Muscle layer of colon (tissue), 2 donors: ENCODE measurements at regions not wholly inside any gene's neighbourhood (a gene's known extent, or its start where the extent isn't known, plus 50 kb on each side); places are given as distances from the start of the nearest gene placed in this dataset.
"Not testable (repeated sequence)": the region's sequence is repeated elsewhere in the genome, so short reads cannot be mapped to it uniquely, and the experiment has no call there.

Experiments
- H3K27ac ChIP-seq: one replicate; pipeline ENCODE4 v1.7.0; 2013; ENCODE audit warnings: low read depth, mild to moderate bottlenecking, low read length, moderate library complexity
- H3K27me3 ChIP-seq, 2 donors: one replicate each; pipeline ENCODE4 v1.7.0; 2013; ENCODE audit warnings: low read length in 2 of 2, mild to moderate bottlenecking in 2 of 2; ENCODE audit not compliant: insufficient read depth in 2 of 2, control insufficient read depth in 1 of 2
- H3K36me3 ChIP-seq: one replicate; pipeline ENCODE4 v1.7.0; 2013; ENCODE audit warnings: mild to moderate bottlenecking, low read length; ENCODE audit not compliant: insufficient read depth
- H3K4me1 ChIP-seq: one replicate; pipeline ENCODE4 v1.7.0; 2013; ENCODE audit warnings: mild to moderate bottlenecking, low read length; ENCODE audit not compliant: insufficient read depth
- H3K4me3 ChIP-seq, 2 donors: one replicate each; pipeline ENCODE4 v1.7.0; 2013; ENCODE audit warnings: low read length in 2 of 2, low read depth in 1 of 2, mild to moderate bottlenecking in 1 of 2, moderate library complexity in 1 of 2
- H3K9ac ChIP-seq: one replicate; pipeline ENCODE4 v1.7.0; 2013; ENCODE audit warnings: low read length
- H3K9me3 ChIP-seq: one replicate; pipeline ENCODE4 v1.7.0; 2013; ENCODE audit warnings: mild to moderate bottlenecking, low read length
- donor health status: abdominal sarcoma.
- donor health status: Adenocarcinoma of cecum.

DNA sequence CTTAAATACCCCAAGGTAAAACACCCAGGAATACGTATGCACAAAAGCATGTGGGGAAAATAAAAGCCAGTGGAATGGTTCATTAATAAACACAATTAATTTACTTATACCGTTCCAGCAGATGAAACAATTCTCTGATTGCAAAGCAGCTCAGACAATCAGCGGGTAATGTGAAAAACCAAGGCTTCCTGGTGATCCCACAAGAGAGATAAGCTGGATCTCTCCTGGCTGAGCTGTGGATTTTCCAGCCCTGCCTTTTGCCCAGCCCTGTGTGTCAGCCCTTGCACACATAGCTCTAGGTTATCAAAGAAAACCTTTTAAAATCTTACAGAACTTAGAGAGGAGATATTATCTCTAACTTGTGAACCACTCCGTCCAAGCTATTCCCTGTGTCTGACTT is 1010.7 kb upstream of the AUTS2 start:
- Histone ChIP-seq H3K27ac (no peak overlapping the region), H3K9ac (no peak overlapping the region), H3K9me3 (no peaks in the 10 kb centered on the region), H3K4me3 (no peak overlapping the region), H3K27me3 (no peaks in the 10 kb centered on the region), H3K36me3 (no peaks in the 10 kb centered on the region), H3K4me1 (no peaks in the 10 kb centered on the region)

DNA sequence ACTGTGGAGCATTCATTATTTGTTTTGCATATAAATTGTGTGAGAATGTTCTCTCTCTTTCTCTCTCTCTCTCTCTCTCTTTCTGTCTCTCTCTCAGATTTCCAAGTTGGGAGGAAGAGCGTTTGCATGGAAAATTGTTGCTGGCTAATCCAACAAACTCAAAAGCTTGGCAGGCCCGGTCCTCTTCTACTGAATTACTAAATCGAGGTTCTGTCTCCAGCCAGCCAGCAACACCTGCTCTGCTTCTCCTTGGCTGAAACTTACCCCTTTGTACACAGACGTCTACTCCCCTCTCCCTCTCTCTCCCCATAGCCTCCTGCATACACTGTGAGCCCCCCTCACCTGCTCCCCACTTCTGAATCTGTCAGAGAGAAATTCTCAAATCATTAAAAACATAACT is 996.4 kb upstream of the AUTS2 start:
- Histone ChIP-seq H3K9ac (no peak overlapping the region), H3K36me3 (no peaks in the 10 kb centered on the region), H3K4me1 (peaks cover 4% of the 10 kb centered on the region), H3K9me3 (no peaks in the 10 kb centered on the region), H3K27me3 (no peaks in the 10 kb centered on the region), H3K4me3 (no peak overlapping the region), H3K27ac (no peak overlapping the region)

DNA sequence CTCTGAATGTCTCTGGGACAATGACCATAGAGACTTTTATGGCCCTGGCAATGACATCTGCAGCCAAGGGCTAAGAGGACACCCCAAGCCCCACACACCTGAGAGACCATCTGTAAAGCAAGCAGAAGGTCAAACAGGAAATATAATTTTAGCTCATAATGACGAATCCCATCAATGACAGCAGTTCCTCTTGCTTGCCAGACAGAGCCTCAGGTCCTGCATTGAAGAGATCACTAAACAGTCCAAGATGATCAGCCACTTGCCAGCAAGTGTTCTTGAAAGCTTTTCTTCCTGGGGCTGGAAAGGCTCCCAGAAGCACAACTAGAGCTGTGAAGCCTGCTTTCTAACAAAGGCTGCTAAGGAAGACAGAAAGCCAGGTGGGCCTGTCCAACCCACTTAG is 993.7 kb upstream of the AUTS2 start:
- peaks cover 4% of the 10 kb centered on the region for H3K4me1 ChIP-seq
- H3K36me3 ChIP-seq: no peaks in the 10 kb centered on the region
- H3K9me3 ChIP-seq: no peaks in the 10 kb centered on the region
- no peaks in the 10 kb centered on the region for H3K27me3 ChIP-seq
- H3K9ac ChIP-seq: no peak overlapping the region
- no peak overlapping the region for H3K4me3 ChIP-seq
- no peak overlapping the region for H3K27ac ChIP-seq

DNA sequence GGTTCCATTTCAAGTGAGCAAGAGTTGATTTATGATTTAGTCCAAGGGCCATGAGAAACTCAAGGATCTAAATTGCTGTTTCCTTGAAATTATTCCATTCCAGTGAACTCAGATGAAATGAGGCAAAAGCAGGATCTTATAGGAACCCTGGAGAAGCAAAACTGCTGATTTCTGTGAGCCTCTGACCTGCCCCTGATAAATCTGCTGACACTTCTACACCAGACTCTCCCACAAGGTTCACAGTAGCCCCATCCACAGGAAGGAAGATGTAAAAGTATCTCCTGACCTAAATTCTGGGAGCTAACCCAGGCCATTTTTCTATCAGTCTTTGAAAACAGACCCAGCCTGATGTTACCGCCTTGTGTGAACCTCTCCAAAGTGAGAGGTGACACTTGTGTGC is 987.6 kb upstream of the AUTS2 start:
- no peaks in the 10 kb centered on the region for H3K27me3 ChIP-seq
- H3K4me1 ChIP-seq: no peaks in the 10 kb centered on the region
- no peak overlapping the region for H3K27ac ChIP-seq
- H3K9me3 ChIP-seq: no peaks in the 10 kb centered on the region
- no peak overlapping the region for H3K9ac ChIP-seq
- H3K4me3 ChIP-seq: no peak overlapping the region
- no peaks in the 10 kb centered on the region for H3K36me3 ChIP-seq

DNA sequence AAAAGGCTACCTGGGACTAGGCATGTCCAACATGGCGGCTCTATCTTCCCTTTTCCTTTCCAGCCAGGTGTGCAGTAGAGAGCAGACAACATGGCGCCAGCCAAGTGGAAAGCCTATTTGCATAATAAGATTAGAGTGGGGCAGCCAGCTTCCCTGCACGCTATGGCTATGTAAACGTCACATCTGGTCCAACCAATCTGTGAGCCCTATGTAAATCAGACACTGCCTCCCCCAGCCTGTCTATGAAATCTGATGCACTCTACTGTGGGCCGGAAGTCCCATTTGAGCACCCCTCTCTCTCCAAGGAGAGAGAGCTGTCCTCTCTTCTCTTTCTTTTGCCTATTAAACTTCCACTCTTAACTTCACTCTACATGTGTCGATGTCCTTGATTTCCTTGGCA is 984.9 kb upstream of the AUTS2 start:
- Histone ChIP-seq H3K27ac (no peak overlapping the region), H3K4me1 (no peaks in the 10 kb centered on the region), H3K4me3 (no peak overlapping the region), H3K9me3 (peaks cover 11% of the 10 kb centered on the region), H3K36me3 (no peaks in the 10 kb centered on the region), H3K27me3 (no peaks in the 10 kb centered on the region), H3K9ac (no peak overlapping the region)

DNA sequence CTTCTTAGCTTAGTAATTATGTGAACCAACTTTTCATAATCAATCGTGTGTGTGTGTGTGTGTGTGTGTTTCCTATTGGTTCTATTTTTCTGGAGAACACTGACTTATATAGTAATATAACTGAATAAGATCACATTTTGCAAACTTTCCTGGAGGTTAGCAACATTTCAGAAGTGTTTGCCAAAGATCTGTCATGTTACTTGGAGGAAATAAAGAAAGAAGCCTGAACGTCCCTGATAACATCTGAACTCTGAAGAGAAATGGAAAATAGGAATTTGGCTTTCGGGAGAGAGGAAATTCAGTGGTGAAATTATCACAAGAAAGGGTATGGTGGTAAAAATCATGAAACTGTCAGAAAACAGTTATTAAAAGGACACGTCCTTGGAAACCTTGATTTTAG is 984.4 kb upstream of the AUTS2 start:
- H3K27me3 ChIP-seq: no peaks in the 10 kb centered on the region
- H3K9me3 ChIP-seq: peaks cover 11% of the 10 kb centered on the region
- no peaks in the 10 kb centered on the region for H3K4me1 ChIP-seq
- H3K36me3 ChIP-seq: no peaks in the 10 kb centered on the region
- no peak overlapping the region for H3K9ac ChIP-seq
- no peak overlapping the region for H3K4me3 ChIP-seq
- H3K27ac ChIP-seq: no peak overlapping the region

DNA sequence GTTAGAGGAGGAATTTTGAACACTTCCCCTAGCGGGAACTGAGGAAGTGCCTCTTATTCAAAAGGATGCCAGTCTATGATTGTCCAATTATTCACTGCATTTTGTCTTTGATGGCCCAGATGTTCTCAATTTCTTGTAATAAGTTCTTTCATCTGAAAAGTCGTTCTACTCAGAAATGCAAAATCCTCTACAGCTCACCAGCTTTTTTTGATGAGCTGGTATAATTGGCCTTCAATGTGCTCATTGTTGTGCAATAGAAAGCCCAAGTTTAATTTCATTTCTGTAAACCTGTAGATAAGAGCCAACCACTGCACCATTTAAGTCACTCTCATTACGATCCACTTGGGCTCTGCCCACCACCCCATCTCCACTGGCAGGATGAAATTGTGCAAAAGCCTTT is 978.7 kb upstream of the AUTS2 start:
- no peaks in the 10 kb centered on the region for H3K36me3 ChIP-seq
- H3K4me3 ChIP-seq: no peak overlapping the region
- H3K9me3 ChIP-seq: peaks cover 11% of the 10 kb centered on the region
- no peaks in the 10 kb centered on the region for H3K27me3 ChIP-seq
- no peak overlapping the region for H3K27ac ChIP-seq
- H3K4me1 ChIP-seq: no peaks in the 10 kb centered on the region
- no peak overlapping the region for H3K9ac ChIP-seq

DNA sequence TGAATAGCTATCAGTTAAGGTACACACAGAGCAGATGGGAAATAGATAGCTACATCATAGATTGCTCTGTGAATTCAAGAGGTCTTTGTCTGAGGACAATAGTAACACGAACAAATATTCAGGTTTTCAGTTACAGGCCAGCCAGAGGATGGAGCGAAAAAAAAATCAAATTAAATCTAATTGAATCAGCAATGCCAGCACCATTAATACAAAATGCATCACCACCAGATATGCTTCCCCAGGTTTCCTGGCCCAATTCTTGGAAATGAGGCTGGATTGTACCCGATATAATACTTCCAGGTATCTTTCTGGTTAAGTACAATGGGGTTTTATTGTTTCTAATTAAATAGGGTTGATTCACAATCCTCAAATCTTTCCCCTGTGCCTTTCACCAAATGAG is 975.8 kb upstream of the AUTS2 start:
- no peak overlapping the region for H3K27ac ChIP-seq
- H3K4me3 ChIP-seq: no peak overlapping the region
- H3K9ac ChIP-seq: no peak overlapping the region
- no peaks in the 10 kb centered on the region for H3K36me3 ChIP-seq
- H3K9me3 ChIP-seq: no peaks in the 10 kb centered on the region
- no peaks in the 10 kb centered on the region for H3K4me1 ChIP-seq
- no peaks in the 10 kb centered on the region for H3K27me3 ChIP-seq

DNA sequence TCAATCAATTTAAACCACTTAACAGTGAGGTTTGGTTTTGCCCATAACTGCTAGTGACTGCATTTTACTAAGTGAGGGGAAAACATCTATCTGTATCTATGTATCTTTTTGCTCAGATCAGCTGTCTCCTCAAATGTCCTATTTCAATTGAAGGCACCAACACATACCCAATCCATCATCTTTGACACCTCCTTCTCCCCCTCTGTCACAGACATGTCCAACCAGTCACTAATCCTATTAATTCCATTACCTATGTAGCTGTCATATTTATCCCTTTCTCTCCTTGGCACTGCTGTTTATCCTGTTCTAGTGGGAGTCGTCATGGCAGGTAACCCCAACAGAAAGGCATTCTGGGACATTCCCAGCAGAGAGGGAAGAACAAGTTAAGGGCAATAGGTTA is 975.2 kb upstream of the AUTS2 start:
- H3K27ac ChIP-seq: no peak overlapping the region
- H3K9ac ChIP-seq: no peak overlapping the region
- no peaks in the 10 kb centered on the region for H3K4me1 ChIP-seq
- H3K36me3 ChIP-seq: no peaks in the 10 kb centered on the region
- no peaks in the 10 kb centered on the region for H3K27me3 ChIP-seq
- H3K4me3 ChIP-seq: no peak overlapping the region
- no peaks in the 10 kb centered on the region for H3K9me3 ChIP-seq

DNA sequence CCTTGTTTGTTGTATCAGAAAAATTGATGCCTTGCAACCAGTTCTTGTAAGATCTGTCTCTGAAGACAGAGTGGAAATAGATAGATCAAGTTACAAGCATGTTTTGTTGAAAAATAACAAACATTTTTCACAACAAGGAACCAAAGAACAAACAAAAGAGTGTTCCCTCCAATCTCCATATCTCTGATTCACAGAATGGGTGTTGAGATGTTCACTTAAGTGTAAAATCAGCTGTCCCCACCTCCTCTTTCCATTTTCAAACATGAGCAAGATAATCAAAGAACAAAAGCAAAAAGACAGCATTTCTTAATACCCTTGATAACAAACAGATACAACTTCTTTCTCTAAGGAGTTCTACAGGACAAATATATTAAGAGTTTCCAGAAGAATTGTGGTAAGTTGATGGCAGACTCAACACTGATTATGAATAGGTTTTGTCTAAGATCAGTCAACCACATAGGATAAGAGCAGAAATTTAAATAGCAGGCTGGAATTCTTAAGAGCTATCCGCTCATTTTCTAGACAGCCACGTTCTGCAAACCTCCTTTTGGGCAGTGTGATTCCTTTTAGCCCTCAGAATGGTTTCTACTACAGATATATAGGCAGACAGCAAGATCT is 970.9 kb upstream of the AUTS2 start:
- Histone ChIP-seq H3K27ac (no peak overlapping the region), H3K36me3 (no peaks in the 10 kb centered on the region), H3K4me1 (no peaks in the 10 kb centered on the region), H3K9ac (no peak overlapping the region), H3K27me3 (no peaks in the 10 kb centered on the region), H3K9me3 (no peaks in the 10 kb centered on the region), H3K4me3 (no peak overlapping the region)

DNA sequence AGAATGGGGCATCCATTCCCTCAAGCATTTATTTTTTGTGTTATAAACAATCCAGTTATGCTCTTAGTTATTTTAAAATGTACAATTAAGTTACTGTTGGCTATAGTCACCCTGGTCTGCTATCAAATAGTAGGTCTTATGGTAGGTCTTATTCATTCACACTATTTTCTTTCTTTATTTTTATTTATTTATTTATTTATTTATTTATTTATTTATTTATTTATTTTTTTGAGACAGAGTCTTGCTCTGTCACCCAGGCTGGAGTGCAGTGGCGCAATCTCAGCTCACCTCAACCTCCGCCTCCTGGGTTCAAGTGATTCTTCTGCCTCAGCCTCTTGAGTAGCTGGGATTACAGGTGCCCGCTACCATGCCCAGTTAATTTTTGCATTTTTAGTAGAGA is 967.4 kb upstream of the AUTS2 start:
- H3K27me3 ChIP-seq, H3K9me3 ChIP-seq, H3K4me1 ChIP-seq, H3K36me3 ChIP-seq, H3K9ac ChIP-seq, H3K4me3 ChIP-seq, H3K27ac ChIP-seq: not testable (repeated sequence)

DNA sequence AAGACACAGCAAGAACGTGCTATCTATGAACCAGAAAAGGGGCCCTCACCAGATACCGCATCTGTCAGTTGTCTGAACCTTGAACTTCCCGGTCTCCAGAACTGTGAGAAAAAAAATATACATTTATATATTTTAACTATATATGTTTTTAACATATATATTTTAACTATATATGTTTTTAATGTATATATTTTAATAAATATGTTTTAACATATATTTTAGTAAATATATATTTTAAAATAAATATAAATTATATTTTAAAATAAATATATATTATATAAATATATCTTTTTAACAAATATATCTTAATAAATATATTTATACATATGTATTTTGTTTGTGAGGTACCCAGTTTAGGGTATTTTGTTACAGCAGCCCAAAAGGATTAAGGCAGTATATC is 958.2 kb upstream of the AUTS2 start:
- no peaks in the 10 kb centered on the region for H3K36me3 ChIP-seq
- peaks cover 7% of the 10 kb centered on the region for H3K9me3 ChIP-seq
- no peak overlapping the region for H3K4me3 ChIP-seq
- H3K4me1 ChIP-seq: no peaks in the 10 kb centered on the region
- no peak overlapping the region for H3K27ac ChIP-seq
- no peaks in the 10 kb centered on the region for H3K27me3 ChIP-seq
- no peak overlapping the region for H3K9ac ChIP-seq
